Natural killer cell (primary cell): ENCODE measurements at regions not wholly inside any gene's neighbourhood (a gene's known extent, or its start where the extent isn't known, plus 50 kb on each side); places are given as distances from the start of the nearest gene placed in this dataset.

Experiments
- ATAC-seq, 3 donors: fragments of 150-1000 bp in 2 of 3; fragments of 200-7000 bp in 1 of 3; cut with Tn5 transposase; 1 replicate in 1 of 3; 2 replicates in 2 of 3; pipeline ENCODE4 v1.10.0; 2021; ENCODE audit warnings: mild to moderate bottlenecking in 2 of 3, moderate library complexity in 2 of 3
- DNase-seq, 2 donors: peaks; one replicate each; pipeline versions ENCODE4 v3.0.0 to v3.0.0-alpha.2; 2013 to 2021; ENCODE audit warnings: mixed read lengths in 1 of 2
- H3K27ac ChIP-seq: one replicate; pipeline ENCODE4 v1.5.1; 2013; ENCODE audit warnings: mild to moderate bottlenecking, low read length
- H3K27me3 ChIP-seq: one replicate; pipeline ENCODE4 v1.6.1; 2013; ENCODE audit warnings: low read length; ENCODE audit not compliant: control insufficient read depth, insufficient read depth
- H3K36me3 ChIP-seq: one replicate; pipeline ENCODE4 v1.6.1; 2013; ENCODE audit warnings: low read length; ENCODE audit not compliant: control insufficient read depth, insufficient read depth
- H3K4me1 ChIP-seq: one replicate; pipeline ENCODE4 v1.6.1; 2013; ENCODE audit warnings: low read length; ENCODE audit not compliant: control insufficient read depth, insufficient read depth
- H3K4me3 ChIP-seq: one replicate; pipeline ENCODE4 v1.5.1; 2013; ENCODE audit warnings: low read length
- H3K9me3 ChIP-seq: one replicate; pipeline ENCODE4 v1.6.1; 2013; ENCODE audit warnings: low read length; ENCODE audit not compliant: control insufficient read depth, insufficient read depth
- H3K27ac Mint-ChIP-seq, 2 donors: one replicate each; pipeline ENCODE4 v1.8.0; 2022; ENCODE audit warnings: mild to moderate bottlenecking in 2 of 2, mixed read lengths in 2 of 2, moderate library complexity in 1 of 2
- H3K27me3 Mint-ChIP-seq, 2 donors: one replicate each; pipeline ENCODE4 v1.8.0; 2022; ENCODE audit warnings: low read depth in 2 of 2, mixed read lengths in 2 of 2
- H3K36me3 Mint-ChIP-seq: one replicate; pipeline ENCODE4 v1.8.0; 2022; ENCODE audit warnings: mixed read lengths
- H3K4me1 Mint-ChIP-seq, 2 donors: one replicate each; pipeline ENCODE4 v1.8.0; 2022; ENCODE audit warnings: mixed read lengths in 2 of 2
- H3K4me3 Mint-ChIP-seq: one replicate; pipeline ENCODE4 v1.8.0; 2022; ENCODE audit warnings: mild to moderate bottlenecking, moderate library complexity, mixed read lengths
- H3K9me3 Mint-ChIP-seq, 2 donors: one replicate each; pipeline ENCODE4 v1.8.0; 2022; ENCODE audit warnings: mixed read lengths in 2 of 2
- WGBS: methylation state at CpG from one replicate; pipeline ENCODE4 v1.1.7; 2013; ENCODE audit warnings: missing lambda C conversion rate; ENCODE audit not compliant: insufficient coverage; 5-methylcytosine and 5-hydroxymethylcytosine counted together
- intact Hi-C: fragments of 100-400 bp; cut with micrococcal nuclease; formaldehyde crosslinking; loops from one replicate; pipeline ENCODE4 v1.14.2; 2022
- TF ChIP-seq, protein P1 (sequence below): fragments of 200-600 bp; IDR thresholded peaks from one replicate; pipeline ENCODE4 v1.8.0; 2022; ENCODE audit warnings: antibody characterized with exemption

DNA sequence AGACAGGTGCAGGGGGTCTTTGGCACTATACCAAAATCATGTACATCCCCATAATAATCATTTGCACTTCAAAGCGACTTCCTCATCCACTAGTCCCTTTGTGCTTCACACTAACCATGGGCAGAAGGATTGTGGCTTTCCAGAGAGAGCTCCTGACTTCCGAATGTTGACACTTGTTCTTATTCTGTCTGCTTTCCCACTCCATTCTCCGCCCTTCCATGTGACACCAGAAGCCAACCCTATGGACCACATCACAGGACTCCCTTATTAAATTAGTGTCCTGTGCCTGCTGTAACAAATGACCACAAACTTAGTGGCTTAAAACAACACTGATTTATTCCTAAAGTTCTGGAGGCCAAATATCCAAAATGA is 91.6 kb downstream of the CMC2 start:
- 78% methylated on average over 3 of the region's 3 CpGs for WGBS
- peaks cover 0 to 3% of the 10 kb centered on the region in 2 donors for H3K9me3 Mint-ChIP-seq
- H3K4me3 Mint-ChIP-seq = no peak overlapping the region
- H3K4me1 Mint-ChIP-seq = no peaks in the 10 kb centered on the region
- ATAC-seq = no peak
- no peaks in the 10 kb centered on the region for H3K36me3 Mint-ChIP-seq
- no peaks in the 10 kb centered on the region for H3K36me3 ChIP-seq
- TF ChIP-seq, protein P1, sequence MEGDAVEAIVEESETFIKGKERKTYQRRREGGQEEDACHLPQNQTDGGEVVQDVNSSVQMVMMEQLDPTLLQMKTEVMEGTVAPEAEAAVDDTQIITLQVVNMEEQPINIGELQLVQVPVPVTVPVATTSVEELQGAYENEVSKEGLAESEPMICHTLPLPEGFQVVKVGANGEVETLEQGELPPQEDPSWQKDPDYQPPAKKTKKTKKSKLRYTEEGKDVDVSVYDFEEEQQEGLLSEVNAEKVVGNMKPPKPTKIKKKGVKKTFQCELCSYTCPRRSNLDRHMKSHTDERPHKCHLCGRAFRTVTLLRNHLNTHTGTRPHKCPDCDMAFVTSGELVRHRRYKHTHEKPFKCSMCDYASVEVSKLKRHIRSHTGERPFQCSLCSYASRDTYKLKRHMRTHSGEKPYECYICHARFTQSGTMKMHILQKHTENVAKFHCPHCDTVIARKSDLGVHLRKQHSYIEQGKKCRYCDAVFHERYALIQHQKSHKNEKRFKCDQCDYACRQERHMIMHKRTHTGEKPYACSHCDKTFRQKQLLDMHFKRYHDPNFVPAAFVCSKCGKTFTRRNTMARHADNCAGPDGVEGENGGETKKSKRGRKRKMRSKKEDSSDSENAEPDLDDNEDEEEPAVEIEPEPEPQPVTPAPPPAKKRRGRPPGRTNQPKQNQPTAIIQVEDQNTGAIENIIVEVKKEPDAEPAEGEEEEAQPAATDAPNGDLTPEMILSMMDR = no peak
- H3K27me3 ChIP-seq = no peaks in the 10 kb centered on the region
- DNase-seq = no peak
- H3K9me3 ChIP-seq = no peaks in the 10 kb centered on the region
- no peaks in the 10 kb centered on the region for H3K4me1 ChIP-seq
- intact Hi-C loops = no loop called here
- H3K27me3 Mint-ChIP-seq = peaks cover 16 to 18% of the 10 kb centered on the region in 2 donors
- H3K27ac Mint-ChIP-seq = no peak overlapping the region
- H3K4me3 ChIP-seq = no peak overlapping the region
- no peak overlapping the region for H3K27ac ChIP-seq

DNA sequence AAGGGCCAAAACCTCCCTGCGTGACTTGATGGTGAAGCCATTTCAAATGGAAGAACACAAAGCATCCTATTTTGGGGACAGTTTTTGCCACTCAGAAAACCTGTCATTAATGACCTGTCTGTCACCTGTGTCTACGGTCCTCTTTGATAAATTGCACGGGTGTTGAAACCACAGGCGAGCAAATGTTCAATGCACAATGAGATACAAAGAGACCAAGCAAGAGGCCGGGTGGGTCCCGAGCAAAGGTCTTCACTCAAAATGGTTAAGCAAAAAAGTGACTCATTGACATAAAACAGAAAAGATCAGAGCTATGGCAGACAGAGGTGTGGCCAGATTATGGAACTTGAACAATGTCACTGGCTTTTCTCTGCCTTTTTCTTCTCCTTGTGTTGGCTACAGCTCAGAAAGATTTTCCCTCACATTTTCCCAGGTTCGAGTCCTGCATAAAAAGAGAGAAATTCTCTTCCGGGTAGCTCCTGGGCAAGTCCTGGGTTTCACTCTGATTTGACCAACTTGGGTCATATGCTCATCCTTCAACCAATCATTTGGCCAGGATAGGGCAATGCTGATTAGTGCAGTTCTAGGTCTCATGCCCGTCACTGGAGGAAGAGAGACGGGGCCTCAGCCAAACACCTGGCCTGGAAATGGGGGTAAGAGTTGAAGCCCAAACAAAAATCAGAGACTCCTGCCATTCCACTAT is 92.2 kb downstream of the CMC2 start:
- H3K36me3 Mint-ChIP-seq = no peaks in the 10 kb centered on the region
- H3K4me3 Mint-ChIP-seq = no peak overlapping the region
- H3K27me3 Mint-ChIP-seq = peaks cover 11 to 15% of the 10 kb centered on the region in 2 donors
- DNase-seq = no peak
- no peak for ATAC-seq
- Histone ChIP-seq H3K4me1 (no peaks in the 10 kb centered on the region), H3K4me3 (no peak overlapping the region), H3K27ac (no peak overlapping the region), H3K36me3 (no peaks in the 10 kb centered on the region), H3K27me3 (no peaks in the 10 kb centered on the region), H3K9me3 (no peaks in the 10 kb centered on the region)
- H3K27ac Mint-ChIP-seq = no peak overlapping the region
- TF ChIP-seq, protein P1 = no peak
- intact Hi-C loops = no loop called here
- WGBS = 88% methylated on average over 10 of the region's 10 CpGs
- no peaks in the 10 kb centered on the region for H3K4me1 Mint-ChIP-seq
- peaks cover 0 to 3% of the 10 kb centered on the region in 2 donors for H3K9me3 Mint-ChIP-seq

DNA sequence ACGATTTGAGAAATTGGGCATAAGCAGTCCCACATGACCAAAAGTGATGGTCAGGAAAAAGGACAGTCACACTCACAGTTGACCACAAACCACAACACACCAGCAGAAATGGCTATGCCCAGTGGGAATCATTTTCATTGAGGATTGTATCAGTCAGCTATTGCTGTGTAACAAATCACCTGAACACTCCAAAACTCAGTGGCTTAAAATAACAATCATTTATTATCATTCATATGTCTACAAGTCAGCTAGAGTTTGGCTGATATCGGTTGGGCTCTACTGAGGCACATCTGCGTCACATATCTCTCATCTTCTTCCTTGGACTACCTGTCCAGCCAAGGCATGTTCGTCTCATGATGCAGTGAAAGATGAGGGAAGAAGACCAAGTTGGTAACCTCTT is 93.3 kb downstream of the CMC2 start:
- Mint-ChIP-seq H3K4me3 (no peak overlapping the region), H3K27me3 (peaks cover 6 to 11% of the 10 kb centered on the region in 2 donors), H3K27ac (no peak overlapping the region), H3K36me3 (no peaks in the 10 kb centered on the region), H3K9me3 (peaks cover 0 to 3% of the 10 kb centered on the region in 2 donors), H3K4me1 (no peaks in the 10 kb centered on the region)
- no peaks in the 10 kb centered on the region for H3K36me3 ChIP-seq
- H3K27me3 ChIP-seq = no peaks in the 10 kb centered on the region
- no peak overlapping the region for H3K4me3 ChIP-seq
- H3K4me1 ChIP-seq = no peaks in the 10 kb centered on the region
- no peak for ATAC-seq
- no peaks in the 10 kb centered on the region for H3K9me3 ChIP-seq
- TF ChIP-seq, protein P1 = no peak
- 95% methylated on average over 3 of the region's 4 CpGs for WGBS
- no peak for DNase-seq
- H3K27ac ChIP-seq = no peak overlapping the region
- intact Hi-C loops = no loop called here

DNA sequence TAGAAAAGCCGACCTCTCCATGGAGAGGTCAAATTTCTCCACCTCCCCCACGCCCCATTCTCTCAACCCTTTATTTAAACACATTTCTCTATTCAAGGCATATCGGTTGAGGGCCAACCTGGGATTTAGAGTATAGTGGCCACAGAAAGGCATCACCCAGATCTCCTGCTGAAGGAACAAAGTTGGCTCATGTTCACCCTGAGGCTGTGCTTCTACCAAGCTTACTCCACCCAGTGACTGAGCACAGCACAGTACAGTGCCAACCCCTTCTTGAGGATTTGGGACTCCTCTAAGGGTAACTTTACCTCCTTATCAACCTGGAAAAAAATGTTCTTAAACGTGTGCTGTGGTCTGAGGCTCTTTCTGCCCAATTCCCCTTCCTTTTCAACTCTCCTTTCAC is 94.0 kb downstream of the CMC2 start:
- Histone ChIP-seq H3K4me1 (no peaks in the 10 kb centered on the region), H3K27ac (no peak overlapping the region), H3K9me3 (no peaks in the 10 kb centered on the region), H3K4me3 (no peak overlapping the region), H3K27me3 (no peaks in the 10 kb centered on the region), H3K36me3 (no peaks in the 10 kb centered on the region)
- WGBS = 87% methylated on average over 3 of the region's 4 CpGs
- peaks cover 4 to 11% of the 10 kb centered on the region in 2 donors for H3K27me3 Mint-ChIP-seq
- intact Hi-C loops = no loop called here
- no peaks in the 10 kb centered on the region for H3K4me1 Mint-ChIP-seq
- H3K36me3 Mint-ChIP-seq = no peaks in the 10 kb centered on the region
- TF ChIP-seq, protein P1 = no peak
- H3K27ac Mint-ChIP-seq = no peak overlapping the region
- ATAC-seq = no peak
- H3K4me3 Mint-ChIP-seq = no peak overlapping the region
- H3K9me3 Mint-ChIP-seq = peaks cover 0 to 3% of the 10 kb centered on the region in 2 donors
- no peak for DNase-seq
